HepG2 (cell line): ENCODE measurements at regions not wholly inside any gene's neighbourhood (a gene's known extent, or its start where the extent isn't known, plus 50 kb on each side); places are given as distances from the start of the nearest gene placed in this dataset.

Experiments
- ATAC-seq: fragments of 200-7000 bp; cut with Tn5 transposase; 3 replicates; pipeline ENCODE4 v1.9.1; 2020; ENCODE audit warnings: mild to moderate bottlenecking, moderate library complexity
- BruUV-seq: library from RNA; stranded (reverse); fragments of 400-500 nt; replicated peaks from 2 replicates; lab custom pipeline; 2021; lab: Mats Ljungman, UMichigan
- CTCF ChIA-PET: fragments of 300-600 bp; formaldehyde crosslinking; extraction: SDS; loops from one replicate; lab custom pipeline; 2021; ENCODE audit warnings: low total read pairs, inconsistent platforms, low intra/inter-chr PET ratio; lab: Yijun Ruan, JAX
- POLR2A ChIA-PET: fragments of 350-600 bp; sonication (Branson Sonifier 250); formaldehyde crosslinking; loops from one replicate; lab custom pipeline; 2020; ENCODE audit warnings: antibody characterized with exemption, inconsistent platforms; lab: Yijun Ruan, JAX
- DNase-seq: peaks from one replicate; pipeline ENCODE4 v3.0.0-alpha.2; 2015; ENCODE audit warnings: low spot score
- FAIRE-seq: peaks from 3 replicates; lab custom pipeline; 2011; peaks lifted over from hg19 to GRCh38; lab: Jason Lieb, UNC
- H2AFZ ChIP-seq: one replicate; pipeline ENCODE4 v1.6.1; 2011; ENCODE audit warnings: low read length, inconsistent platforms
- H3K27ac ChIP-seq: fragments of 300-600 bp; 3 replicates; pipeline ENCODE4 v1.8.0; 2011; ENCODE audit warnings: mixed run types, mild to moderate bottlenecking, mixed read lengths, low read length, inconsistent platforms; ENCODE audit not compliant: insufficient read depth; ENCODE audit errors: extremely low read length
- H3K27me3 ChIP-seq, 2 experiments: fragments of 200-600 bp in 1 of 2; 2 replicates in 1 of 2; 3 replicates in 1 of 2; pipeline versions ENCODE4 v1.6.0 to v1.8.0; 2011; ENCODE audit warnings: low read length in 2 of 2, mild to moderate bottlenecking in 2 of 2, moderate library complexity in 2 of 2, inconsistent platforms in 1 of 2; ENCODE audit not compliant: insufficient read depth in 2 of 2, control insufficient read depth in 1 of 2
- H3K36me3 ChIP-seq, 2 experiments: fragments of 200-600 bp in 1 of 2; replicated peaks in 1 of 2; 2 replicates in 1 of 2; 3 replicates in 1 of 2; pipeline versions ENCODE4 v1.5.1 to v1.8.0; 2011; ENCODE audit warnings: low read length in 2 of 2, inconsistent platforms in 1 of 2; ENCODE audit not compliant: insufficient read depth in 2 of 2, control insufficient read depth in 1 of 2
- H3K4me1 ChIP-seq: 2 replicates; pipeline ENCODE4 v1.5.1; 2012; ENCODE audit warnings: low read length, inconsistent platforms; ENCODE audit not compliant: insufficient read depth
- H3K4me2 ChIP-seq: 2 replicates; pipeline ENCODE4 v1.6.0; 2011; ENCODE audit warnings: low read depth, low read length, inconsistent platforms
- H3K4me3 ChIP-seq, 3 experiments: fragments of 200-600 bp in 1 of 3; sonication (generic), shearing (Covaris generic) in 1 of 3; replicated peaks in 1 of 3; 2 replicates each; pipeline ENCODE4 v1.5.1; 2011 to 2016; ENCODE audit warnings: low read length in 3 of 3, inconsistent platforms in 2 of 3, low read depth in 2 of 3, mild to moderate bottlenecking in 2 of 3, control low read depth in 1 of 3, mixed read lengths in 1 of 3; ENCODE audit not compliant: insufficient read depth in 1 of 3
- H3K79me2 ChIP-seq: one replicate; pipeline ENCODE4 v1.6.1; 2011; ENCODE audit warnings: low read length, inconsistent platforms; ENCODE audit not compliant: insufficient read depth
- H3K9ac ChIP-seq: 2 replicates; pipeline ENCODE4 v1.6.0; 2011; ENCODE audit warnings: mild to moderate bottlenecking, low read depth, low read length, inconsistent platforms; ENCODE audit not compliant: insufficient read depth
- H3K9me3 ChIP-seq: 2 replicates; pipeline ENCODE4 v1.5.1; 2012; ENCODE audit warnings: mild to moderate bottlenecking, low read length
- H4K20me1 ChIP-seq: 2 replicates; pipeline ENCODE4 v1.6.0; 2011; ENCODE audit warnings: inconsistent platforms, mild to moderate bottlenecking, low read length, moderate library complexity; ENCODE audit not compliant: insufficient read depth
- CSRNP2 ChIP-seq: sonication (generic); formaldehyde crosslinking; conservative IDR thresholded peaks from 2 replicates; pipeline ENCODE4 v1.8.0; 2022; ENCODE audit warnings: low read depth, missing genetic modification reagents
- ETV6 ChIP-seq: sonication (generic); formaldehyde crosslinking; conservative IDR thresholded peaks from 2 replicates; pipeline ENCODE4 v1.4.0; 2020; ENCODE audit warnings: missing genetic modification reagents
- HMG20B ChIP-seq: conservative IDR thresholded peaks from 2 replicates; pipeline ENCODE4 v1.6.1; 2016; ENCODE audit warnings: missing genetic modification reagents, missing compliant biosample characterization
- HOXA3 ChIP-seq: sonication (generic); formaldehyde crosslinking; IDR thresholded peaks from 2 replicates; pipeline ENCODE4 v1.5.0; 2020; ENCODE audit warnings: missing genetic modification reagents
- JUN ChIP-seq: sonication (generic); formaldehyde crosslinking; IDR thresholded peaks from 2 replicates; pipeline ENCODE4 v1.4.0; 2020; ENCODE audit warnings: mild to moderate bottlenecking, missing genetic modification reagents
- MTA3 ChIP-seq: sonication (generic); formaldehyde crosslinking; IDR thresholded peaks from 2 replicates; pipeline ENCODE4 v1.4.0; 2020; ENCODE audit warnings: missing genetic modification reagents
- MTF1 ChIP-seq: sonication (generic); formaldehyde crosslinking; IDR thresholded peaks from 2 replicates; pipeline ENCODE4 v1.5.0; 2020; ENCODE audit warnings: missing genetic modification reagents
- TERF1 ChIP-seq: sonication (generic); formaldehyde crosslinking; IDR thresholded peaks from 2 replicates; pipeline ENCODE4 v1.8.0; 2022; ENCODE audit warnings: mild to moderate bottlenecking, missing genetic modification reagents, moderate library complexity
- ZFP1 ChIP-seq: IDR thresholded peaks from 2 replicates; pipeline ENCODE4 v1.6.1; 2016
- ZNF430 ChIP-seq: sonication (generic); formaldehyde crosslinking; IDR thresholded peaks from 2 replicates; pipeline ENCODE4 v1.9.0; 2021; ENCODE audit warnings: mild to moderate bottlenecking, missing genetic modification reagents
- ZNF607 ChIP-seq: sonication (generic); formaldehyde crosslinking; IDR thresholded peaks from 2 replicates; pipeline ENCODE4 v1.5.1; 2020; ENCODE audit warnings: missing genetic modification reagents, mild to moderate bottlenecking, borderline replicate concordance
- ZNF790 ChIP-seq: sonication (generic); formaldehyde crosslinking; IDR thresholded peaks from 2 replicates; pipeline ENCODE4 v1.8.0; 2022; ENCODE audit warnings: missing genetic modification reagents, mild to moderate bottlenecking, borderline replicate concordance
- WGBS: methylation state at CpG from one replicate; pipeline ENCODE4 v1.1.6; 2017; ENCODE audit warnings: low lambda C conversion rate; 5-methylcytosine and 5-hydroxymethylcytosine counted together
- in situ Hi-C: cut with HindIII; loops from 2 replicates; pipeline ENCODE4 v1.10.0; 2017; ENCODE audit warnings: low pct_unique_long_range_greater_than_20kb; ENCODE audit not compliant: extremely low pct_ligation_motif_present
- intact Hi-C: fragments of 100-400 bp; cut with micrococcal nuclease; formaldehyde crosslinking; loops from one replicate; pipeline ENCODE4 v1.10.0; 2022; ENCODE audit not compliant: unreplicated experiment

- no peak for FAIRE-seq
Observed at GRCh38 chr6:148650941-148651505, 95.8 kb upstream of the UST start.

More at GRCh38 chr6:148650941-148651505, 95.8 kb upstream of the UST start:
- H3K27ac ChIP-seq = no peak overlapping the region
- no peak for TF ChIP-seq HMG20B (CRISPR knock-in tag)
- no peak for TF ChIP-seq HOXA3 (CRISPR knock-in tag)
- no peak for TF ChIP-seq ZNF430 (CRISPR knock-in tag)
- TF ChIP-seq TERF1 = no peak
- TF ChIP-seq JUN (CRISPR knock-in tag) = no peak
- TF ChIP-seq CSRNP2 (CRISPR knock-in tag) = no peak
- TF ChIP-seq MTA3 (CRISPR knock-in tag) = no peak
- no peak for TF ChIP-seq ZFP1 (CRISPR knock-in tag)
- no peak for TF ChIP-seq ZNF790 (CRISPR knock-in tag)
- TF ChIP-seq ETV6 (CRISPR knock-in tag) = no peak
- TF ChIP-seq ZNF607 (CRISPR knock-in tag) = no peak
- no peak for TF ChIP-seq MTF1 (CRISPR knock-in tag)
- no peak overlapping the region for H3K4me3 ChIP-seq
- no peaks in the 10 kb centered on the region for H3K27me3 ChIP-seq
- no peak for DNase-seq
- in situ Hi-C loops = no loop called here
- no TSS peak for BruUV-seq
- H4K20me1 ChIP-seq = no peaks in the 10 kb centered on the region
- no peaks in the 10 kb centered on the region for H3K36me3 ChIP-seq
- ChIA-PET POLR2A (no interaction called here), CTCF (no interaction called here)
- WGBS = 0% methylated on average over 2 of the region's 2 CpGs
- intact Hi-C loops = no loop called here
- no peak overlapping the region for H3K9ac ChIP-seq
- H3K4me1 ChIP-seq = no peaks in the 10 kb centered on the region
- H2AFZ ChIP-seq = no peak overlapping the region
- ATAC-seq = no peak
- peaks cover 45% of the 10 kb centered on the region for H3K9me3 ChIP-seq
- H3K79me2 ChIP-seq = no peaks in the 10 kb centered on the region
- H3K4me2 ChIP-seq = no peak overlapping the region
